ENCODE measurements at regions not wholly inside any gene's neighbourhood (a gene's known extent, or its start where the extent isn't known, plus 50 kb on each side); places are given as distances from the start of the nearest gene placed in this dataset.
"Not testable (repeated sequence)": the region's sequence is repeated elsewhere in the genome, so short reads cannot be mapped to it uniquely, and the experiment has no call there.

GRCh38 chr6:3920321-3920720, 71.1 kb downstream of the FAM50B start:
- DNase-seq (ENCODE audit: low spot score) = no peak

GRCh38 chr6:3921663-3922062, 72.5 kb downstream of the FAM50B start:
- no peak for DNase-seq (ENCODE audit: low spot score)

GRCh38 chr6:3922619-3923018, 73.4 kb downstream of the FAM50B start:
- DNase-seq (ENCODE audit: low spot score) = not testable (repeated sequence)

- not testable (repeated sequence) for DNase-seq (ENCODE audit: low spot score)
Observed at GRCh38 chr6:3925223-3926149, 76.3 kb downstream of the FAM50B start.

GRCh38 chr6:3926150-3926482, 76.9 kb downstream of the FAM50B start:
- no peak for DNase-seq (ENCODE audit: low spot score)

GRCh38 chr6:3928111-3928510, 78.9 kb downstream of the FAM50B start:
- DNase-seq (ENCODE audit: low spot score) = no peak

DNA sequence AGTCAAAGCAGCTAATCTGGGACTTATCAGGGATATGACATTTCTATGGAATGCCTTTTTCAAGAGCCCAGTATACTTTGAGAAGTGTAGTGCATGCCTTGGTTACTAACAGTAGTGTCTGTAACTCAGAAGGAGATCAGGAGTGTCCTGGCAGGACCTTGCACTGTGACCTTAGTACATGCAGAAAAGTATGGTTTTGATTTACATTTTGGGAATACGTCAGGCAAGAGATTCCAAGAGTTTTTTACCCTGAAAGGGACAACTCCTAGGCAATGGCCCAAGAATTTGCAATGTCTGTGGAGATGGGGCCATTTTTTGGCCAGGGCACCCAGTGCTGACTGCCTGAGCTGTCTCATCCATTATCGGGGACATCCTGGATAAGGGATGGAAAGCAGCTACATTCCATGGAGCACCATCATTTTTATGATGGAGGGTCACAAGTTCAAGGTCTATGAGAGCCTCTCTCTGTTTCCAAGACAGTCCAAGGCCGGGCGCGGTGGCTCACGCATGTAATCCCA, 80.2 kb downstream of the FAM50B start:
- DNase-seq (ENCODE audit: low spot score) = no peak

GRCh38 chr6:3937438-3937837, 88.3 kb downstream of the FAM50B start:
- no peak for DNase-seq (ENCODE audit: low spot score)

GRCh38 chr6:3938715-3939367, 89.7 kb downstream of the FAM50B start:
- DNase-seq (ENCODE audit: low spot score) = no peak

DNA sequence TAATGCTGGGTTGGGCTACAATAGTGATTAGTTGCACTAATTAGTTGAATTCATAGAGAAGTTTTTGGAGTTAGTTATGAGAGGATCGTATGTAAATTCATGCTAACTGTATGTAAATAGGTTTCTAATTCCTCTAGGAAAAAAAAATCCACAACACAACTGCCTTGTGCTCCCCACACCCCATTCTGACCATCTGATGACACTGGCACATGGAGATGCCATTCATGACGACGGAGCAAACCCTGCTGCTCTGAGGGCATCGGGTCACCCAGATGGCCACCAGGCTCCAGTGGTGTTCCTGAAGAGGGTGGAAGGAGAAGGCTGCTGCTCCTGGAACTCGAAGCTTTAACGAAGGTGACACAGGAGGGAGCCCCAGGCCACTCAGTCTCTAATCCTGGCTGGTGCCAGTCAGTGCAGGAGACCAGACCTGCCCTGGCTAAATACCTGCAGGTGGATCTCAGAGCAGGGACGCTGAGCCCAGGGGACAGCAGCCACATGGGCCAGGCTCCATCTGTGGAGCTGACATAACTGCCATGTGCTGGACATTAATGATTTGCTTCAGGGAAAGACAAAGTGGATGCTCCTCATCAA, 90.3 kb downstream of the FAM50B start:
- DNase-seq (ENCODE audit: low spot score) = no peak

GRCh38 chr6:3939964-3940363, 90.8 kb downstream of the FAM50B start:
- no peak for DNase-seq (ENCODE audit: low spot score)

DNA sequence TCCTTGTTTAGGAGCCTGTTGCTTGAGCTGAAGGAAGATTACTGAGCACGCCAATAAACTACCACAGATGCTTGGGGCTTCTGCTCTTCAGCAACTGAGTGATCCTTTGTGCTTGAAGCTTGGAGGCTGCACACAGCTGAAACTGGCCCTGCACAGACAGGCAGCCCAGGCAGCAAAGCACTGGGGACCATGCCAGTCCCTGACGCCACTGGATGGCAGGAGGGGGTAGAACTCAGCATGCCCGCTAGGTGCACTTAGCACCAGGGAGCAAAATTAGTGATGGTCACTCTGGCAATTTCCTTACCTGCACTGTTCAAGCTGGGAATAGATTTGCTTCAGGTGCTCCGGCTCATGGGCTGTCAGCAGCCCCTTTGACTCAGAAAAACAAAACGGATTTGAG, 91.5 kb downstream of the FAM50B start:
- DNase-seq (ENCODE audit: low spot score) = no peak

DNA sequence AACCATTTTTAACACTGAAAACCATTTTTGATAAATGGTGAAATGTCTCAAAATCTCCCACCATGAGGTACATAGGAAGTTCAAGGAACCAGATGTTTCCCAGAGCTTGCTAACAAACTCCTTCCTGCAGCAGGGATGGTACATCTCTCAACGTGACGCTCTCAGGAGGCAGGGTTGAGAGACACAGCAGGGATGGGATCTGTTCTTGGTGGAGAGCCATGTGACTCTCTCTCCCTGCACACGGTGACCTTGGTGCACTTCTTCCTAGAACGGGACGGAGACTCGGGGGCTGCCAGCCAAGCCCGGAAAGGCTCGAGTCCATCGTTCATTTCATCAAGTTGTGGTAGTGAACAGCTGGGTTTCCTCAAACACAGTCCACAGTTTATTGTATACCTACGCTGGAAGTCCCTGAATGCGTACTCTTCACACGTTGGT, 94.2 kb downstream of the FAM50B start:
- no peak for DNase-seq (ENCODE audit: low spot score)

DNA sequence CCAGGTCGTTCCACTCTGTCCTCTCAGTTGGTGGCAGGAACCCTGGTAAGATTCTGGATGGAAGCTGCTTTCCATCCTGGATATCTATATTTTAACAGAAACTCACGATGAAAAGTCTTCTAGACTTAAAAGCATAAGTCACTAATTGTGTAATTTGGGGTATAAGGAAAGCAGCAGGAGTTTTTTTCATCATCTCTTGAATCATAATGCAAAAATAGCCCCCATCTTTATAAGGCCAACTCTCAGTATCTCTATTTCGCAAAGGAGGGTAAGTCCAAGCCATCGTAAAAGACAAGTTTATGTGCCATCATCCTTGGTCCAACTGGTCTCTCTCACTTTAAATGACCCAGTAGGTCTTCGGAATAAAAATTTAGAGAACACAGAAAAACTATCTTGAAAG, 95.1 kb downstream of the FAM50B start:
- no peak for DNase-seq (ENCODE audit: low spot score)

DNA sequence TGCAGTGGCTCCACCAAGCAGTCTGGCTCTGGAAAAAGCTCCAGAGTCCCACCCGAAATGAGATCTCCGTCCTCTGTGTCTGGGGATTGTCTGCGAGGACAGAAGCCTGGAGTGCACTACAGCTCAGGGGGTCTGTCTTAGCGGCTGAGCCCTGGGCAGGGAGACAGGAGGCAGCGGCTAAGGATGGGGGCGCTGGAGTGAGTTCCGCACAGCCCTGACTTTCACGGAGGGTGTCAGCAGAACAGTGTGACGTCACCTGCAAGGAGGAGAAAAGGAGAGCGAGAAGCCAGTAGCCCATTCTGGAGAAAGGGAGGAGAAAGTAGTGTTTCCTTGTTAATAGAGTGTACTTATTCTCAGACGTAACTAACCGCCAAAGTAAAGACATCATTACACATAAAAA, 97.6 kb downstream of the FAM50B start:
- DNase-seq (ENCODE audit: low spot score) = no peak

DNA sequence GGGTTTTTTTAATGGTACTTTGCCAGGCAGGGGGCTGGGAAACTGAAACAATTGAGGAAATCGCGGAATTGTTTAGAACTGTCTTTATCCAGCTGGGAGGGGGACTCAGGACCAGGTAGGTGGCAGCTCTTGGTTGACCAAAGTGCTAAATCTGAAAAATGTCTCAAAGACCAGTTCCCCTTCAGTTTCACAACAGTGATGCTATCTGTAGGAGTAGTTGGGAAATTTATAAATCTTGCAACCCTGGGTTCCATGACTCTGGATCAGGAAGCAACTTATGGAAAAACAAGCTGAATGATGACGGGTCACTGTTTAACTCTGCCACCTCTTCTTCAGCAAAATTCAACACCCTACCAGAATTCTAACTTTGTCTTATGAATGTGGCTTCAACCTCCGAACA, 99.7 kb downstream of the FAM50B start:
- DNase-seq (ENCODE audit: low spot score) = no peak

DNA sequence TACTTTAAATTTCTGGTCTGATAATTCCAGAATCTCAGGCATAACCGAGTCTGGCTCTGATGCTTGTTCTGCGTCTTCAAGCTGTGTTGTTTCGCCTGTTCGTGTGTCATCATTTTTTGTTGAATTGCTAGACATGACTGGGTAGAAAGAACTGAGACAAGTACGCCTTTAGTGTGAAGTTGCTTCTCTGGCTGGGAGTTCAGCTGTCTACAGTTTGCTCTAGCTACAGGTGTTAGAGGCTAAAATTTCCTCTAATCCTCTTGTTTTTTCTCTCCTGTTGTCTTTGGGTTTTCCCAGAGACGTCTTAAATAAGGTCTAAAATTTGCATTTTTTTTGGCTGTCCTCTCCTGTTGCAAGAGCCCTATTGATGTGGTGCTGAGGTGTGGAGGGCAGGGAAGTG, 100.3 kb downstream of the FAM50B start:
- DNase-seq (ENCODE audit: low spot score) = no peak

DNA sequence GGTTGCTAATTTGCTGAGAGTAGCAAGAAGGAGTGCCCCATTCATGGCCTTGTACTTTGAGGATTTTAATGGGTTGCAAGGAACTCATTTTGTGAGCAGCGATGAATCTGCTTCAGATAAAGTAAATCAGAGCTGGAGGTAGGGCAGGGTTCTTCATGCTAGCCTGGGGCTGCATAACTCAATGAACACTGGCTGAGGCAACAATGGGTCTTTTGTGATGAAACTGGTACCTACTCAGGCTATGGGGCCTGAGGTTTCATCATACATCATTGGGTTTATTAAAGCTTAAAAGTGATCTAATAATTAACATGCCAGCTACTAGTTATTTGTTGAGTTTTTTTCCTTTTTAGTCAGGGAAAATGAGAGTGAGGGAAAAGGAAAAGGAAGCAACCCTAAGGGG, 106.9 kb downstream of the FAM50B start:
- no peak for DNase-seq (ENCODE audit: low spot score)

- no peak for DNase-seq (ENCODE audit: low spot score)
Observed at GRCh38 chr6:3957321-3957720, 108.1 kb downstream of the FAM50B start.

- DNase-seq (ENCODE audit: low spot score) = no peak
Observed at GRCh38 chr6:3958255-3958654, 109.1 kb downstream of the FAM50B start.

DNA sequence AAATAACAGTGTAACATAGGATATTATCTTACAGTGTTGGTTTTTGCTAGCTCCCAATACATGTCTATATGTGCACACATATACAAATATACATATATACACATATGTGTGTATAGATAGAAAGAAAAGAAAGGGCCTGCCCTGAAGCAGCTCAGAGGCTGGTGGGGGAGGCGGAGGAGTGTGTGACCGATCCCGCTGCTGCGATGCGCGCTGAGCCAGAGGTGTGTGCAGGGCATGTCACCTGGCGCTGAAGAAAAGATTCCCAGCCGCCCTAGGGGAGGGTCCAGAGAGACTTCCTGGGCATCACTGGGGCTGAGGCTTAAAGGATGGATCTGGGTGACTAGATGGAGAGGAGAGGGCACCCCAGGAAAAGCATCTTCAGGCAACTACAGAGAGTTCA, 110.2 kb downstream of the FAM50B start:
- DNase-seq (ENCODE audit: low spot score) = no peak

GRCh38 chr6:3960754-3961361, 111.7 kb downstream of the FAM50B start:
- DNase-seq (ENCODE audit: low spot score) = no peak
